ENCODE measurements at regions not wholly inside any gene's neighbourhood (a gene's known extent, or its start where the extent isn't known, plus 50 kb on each side); places are given as distances from the start of the nearest gene placed in this dataset.
"Not testable (repeated sequence)": the region's sequence is repeated elsewhere in the genome, so short reads cannot be mapped to it uniquely, and the experiment has no call there.

DNA sequence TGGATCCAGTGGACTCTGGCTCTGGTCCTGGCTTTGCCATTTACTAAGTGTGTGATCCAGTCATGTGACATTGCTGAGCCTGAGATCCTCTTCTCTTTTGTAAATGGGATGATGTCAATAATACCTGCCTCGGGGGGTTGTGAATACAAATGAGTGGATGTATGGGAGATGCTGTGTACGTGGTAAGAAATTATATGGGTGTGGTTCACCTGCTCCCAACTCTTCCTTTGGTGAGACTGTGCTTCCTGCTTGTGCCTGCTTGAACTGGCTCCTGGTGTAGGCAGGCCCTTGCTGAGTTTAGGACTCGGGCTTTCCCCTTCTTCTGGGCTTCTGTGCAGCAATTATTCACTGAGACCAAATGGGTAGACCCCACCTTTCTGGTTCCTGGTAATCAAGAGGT lies 189.5 kb upstream of the FRMD6 start:
- DNase-seq (no peak), ATAC-seq (no peak)
- no peaks in the 10 kb centered on the region for H3K36me3 ChIP-seq
- no peak overlapping the region for H3K27ac ChIP-seq
- no peaks in the 10 kb centered on the region for H3K27me3 ChIP-seq
- intact Hi-C loops (cut with DNase I): no loop called here
- H3K4me3 ChIP-seq: no peak overlapping the region
- no peaks in the 10 kb centered on the region for H3K9me3 ChIP-seq
- H3K4me1 ChIP-seq: no peaks in the 10 kb centered on the region
- TF ChIP-seq CTCF (IDR thresholded peaks at IDR 0.05): no peak

GRCh38 chr14:51462706-51463105 lies 189.0 kb upstream of the FRMD6 start:
- no peak for TF ChIP-seq CTCF (IDR thresholded peaks at IDR 0.05)
- no peak overlapping the region for H3K27ac ChIP-seq
- DNase-seq (no peak), ATAC-seq (no peak)
- no peaks in the 10 kb centered on the region for H3K36me3 ChIP-seq
- H3K27me3 ChIP-seq: no peaks in the 10 kb centered on the region
- H3K4me1 ChIP-seq: no peaks in the 10 kb centered on the region
- H3K9me3 ChIP-seq: no peaks in the 10 kb centered on the region
- intact Hi-C loops (cut with DNase I): no loop called here
- no peak overlapping the region for H3K4me3 ChIP-seq

DNA sequence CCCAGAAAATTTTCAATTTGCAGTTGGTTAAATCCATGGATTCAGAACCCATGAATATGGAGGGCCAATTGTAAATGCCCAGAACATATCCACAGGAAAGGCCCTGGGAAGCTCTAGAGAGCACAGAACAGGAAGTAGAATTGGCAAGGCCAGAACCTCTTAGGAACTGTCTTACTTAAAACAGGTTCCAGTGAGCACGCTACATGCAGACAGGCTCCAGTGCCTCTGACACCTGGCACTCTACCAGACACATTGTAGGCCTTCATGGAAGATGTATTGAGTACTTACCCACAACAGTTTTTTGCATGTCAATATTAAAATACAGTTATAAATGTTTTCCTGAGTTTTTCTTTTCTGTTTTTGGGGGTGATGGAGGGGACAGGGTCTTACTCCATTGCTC lies 188.2 kb upstream of the FRMD6 start:
- no peak overlapping the region for H3K27ac ChIP-seq
- H3K9me3 ChIP-seq: no peaks in the 10 kb centered on the region
- ATAC-seq (no peak), DNase-seq (no peak)
- no peaks in the 10 kb centered on the region for H3K27me3 ChIP-seq
- intact Hi-C loops (cut with DNase I): no loop called here
- no peak overlapping the region for H3K4me3 ChIP-seq
- TF ChIP-seq CTCF (IDR thresholded peaks at IDR 0.05): no peak
- H3K4me1 ChIP-seq: no peaks in the 10 kb centered on the region
- no peaks in the 10 kb centered on the region for H3K36me3 ChIP-seq

DNA sequence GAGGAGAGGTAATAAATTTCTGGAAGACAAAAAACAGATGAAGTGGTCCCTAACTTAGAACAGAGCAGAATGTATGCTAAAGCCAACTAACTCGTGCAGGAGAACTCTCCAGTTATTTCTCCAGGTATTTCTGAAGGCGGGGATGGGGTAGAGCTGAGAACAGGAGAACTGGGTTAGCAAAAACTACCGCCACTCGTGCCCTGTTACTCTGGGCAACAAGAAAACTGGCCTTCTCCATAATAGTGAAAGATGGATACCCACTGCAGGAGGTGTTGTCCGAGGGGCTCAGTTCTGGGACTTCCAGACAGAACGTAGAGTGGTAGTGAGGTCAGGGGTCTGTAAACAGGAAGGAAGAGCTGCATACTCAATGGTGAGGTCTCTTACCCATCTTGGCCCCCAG lies 187.3 kb upstream of the FRMD6 start:
- Histone ChIP-seq H3K4me1 (no peaks in the 10 kb centered on the region), H3K9me3 (no peaks in the 10 kb centered on the region), H3K27me3 (no peaks in the 10 kb centered on the region), H3K27ac (no peak overlapping the region), H3K4me3 (no peak overlapping the region), H3K36me3 (no peaks in the 10 kb centered on the region)
- TF ChIP-seq CTCF (IDR thresholded peaks at IDR 0.05): no peak
- intact Hi-C loops (cut with DNase I): no loop called here
- ATAC-seq (no peak), DNase-seq (no peak)

DNA sequence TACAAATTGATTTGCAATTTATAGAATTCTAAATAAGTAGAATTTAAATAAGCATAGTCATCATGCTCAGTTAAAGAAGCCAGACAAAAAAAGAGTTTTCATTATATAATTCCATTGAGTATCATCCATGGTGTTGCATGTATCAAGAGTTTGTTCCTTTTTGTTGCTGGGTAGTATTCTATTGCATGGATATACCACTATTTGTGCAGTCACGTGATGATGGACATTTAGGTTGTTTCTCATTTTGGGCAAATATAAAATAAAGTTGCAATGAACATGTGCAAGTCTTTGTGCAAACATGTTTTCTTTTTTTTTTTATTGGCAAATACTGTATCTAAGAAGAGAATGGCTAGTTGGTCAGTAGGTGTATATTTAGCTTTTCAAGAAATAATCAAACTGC lies 186.2 kb upstream of the FRMD6 start:
- intact Hi-C loops (cut with DNase I): no loop called here
- Histone ChIP-seq H3K4me1 (no peaks in the 10 kb centered on the region), H3K27ac (no peak overlapping the region), H3K36me3 (no peaks in the 10 kb centered on the region), H3K27me3 (no peaks in the 10 kb centered on the region), H3K4me3 (no peak overlapping the region), H3K9me3 (no peaks in the 10 kb centered on the region)
- TF ChIP-seq CTCF (IDR thresholded peaks at IDR 0.05): no peak
- DNase-seq (no peak), ATAC-seq (no peak)

DNA sequence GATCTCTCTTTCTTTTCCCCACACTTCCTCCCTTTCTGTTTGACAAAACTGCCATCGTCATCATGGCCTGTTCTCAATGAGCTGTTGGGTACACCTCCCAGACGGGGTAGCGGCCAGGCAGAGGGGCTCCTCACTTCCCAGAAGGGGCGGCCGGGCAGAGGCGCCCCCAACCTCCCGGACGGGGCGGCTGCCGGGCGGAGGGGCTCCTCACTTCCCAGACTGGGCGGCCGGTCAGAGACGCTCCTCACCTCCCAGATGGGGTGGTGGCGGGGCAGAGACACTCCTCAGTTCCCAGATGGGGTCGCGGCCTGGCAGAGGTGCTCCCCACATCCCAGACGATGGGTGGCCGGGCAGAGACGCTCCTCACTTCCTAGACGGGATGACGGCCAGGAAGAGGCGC lies 184.3 kb upstream of the FRMD6 start:
- DNase-seq; ATAC-seq; H3K4me1 ChIP-seq; H3K4me3 ChIP-seq; intact Hi-C loops (cut with DNase I); H3K27ac ChIP-seq; H3K36me3 ChIP-seq; H3K9me3 ChIP-seq; H3K27me3 ChIP-seq: not testable (repeated sequence)
